ENCODE measurements at regions not wholly inside any gene's neighbourhood (a gene's known extent, or its start where the extent isn't known, plus 50 kb on each side); places are given as distances from the start of the nearest gene placed in this dataset.

DNA sequence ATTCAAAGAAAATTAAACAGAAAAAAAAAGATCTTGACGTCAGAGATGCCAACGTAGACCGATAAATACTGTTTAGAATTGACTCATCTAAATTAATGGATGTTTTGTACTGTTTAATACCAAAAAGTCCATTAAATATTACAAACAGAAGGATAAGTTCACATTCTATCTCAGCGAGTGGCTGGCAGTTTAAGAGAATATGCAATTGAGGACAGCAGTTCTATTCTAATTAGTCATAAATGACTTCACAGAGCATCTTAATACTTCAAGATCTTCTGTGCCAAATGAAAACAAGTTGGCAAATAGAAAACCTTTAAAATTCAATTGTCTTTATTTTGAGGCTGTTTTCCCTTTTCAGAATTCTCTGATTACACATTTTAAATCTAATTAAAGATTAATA, 326.6 kb upstream of the NREP start:
- DNase-seq (ENCODE audit: insufficient read length, low spot score) (no peak), FAIRE-seq (no peak)
- TF ChIP-seq, protein P1, sequence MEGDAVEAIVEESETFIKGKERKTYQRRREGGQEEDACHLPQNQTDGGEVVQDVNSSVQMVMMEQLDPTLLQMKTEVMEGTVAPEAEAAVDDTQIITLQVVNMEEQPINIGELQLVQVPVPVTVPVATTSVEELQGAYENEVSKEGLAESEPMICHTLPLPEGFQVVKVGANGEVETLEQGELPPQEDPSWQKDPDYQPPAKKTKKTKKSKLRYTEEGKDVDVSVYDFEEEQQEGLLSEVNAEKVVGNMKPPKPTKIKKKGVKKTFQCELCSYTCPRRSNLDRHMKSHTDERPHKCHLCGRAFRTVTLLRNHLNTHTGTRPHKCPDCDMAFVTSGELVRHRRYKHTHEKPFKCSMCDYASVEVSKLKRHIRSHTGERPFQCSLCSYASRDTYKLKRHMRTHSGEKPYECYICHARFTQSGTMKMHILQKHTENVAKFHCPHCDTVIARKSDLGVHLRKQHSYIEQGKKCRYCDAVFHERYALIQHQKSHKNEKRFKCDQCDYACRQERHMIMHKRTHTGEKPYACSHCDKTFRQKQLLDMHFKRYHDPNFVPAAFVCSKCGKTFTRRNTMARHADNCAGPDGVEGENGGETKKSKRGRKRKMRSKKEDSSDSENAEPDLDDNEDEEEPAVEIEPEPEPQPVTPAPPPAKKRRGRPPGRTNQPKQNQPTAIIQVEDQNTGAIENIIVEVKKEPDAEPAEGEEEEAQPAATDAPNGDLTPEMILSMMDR (IDR thresholded peaks at IDR 0.05; ENCODE audit: insufficient read depth, missing control alignments) = no peak

DNA sequence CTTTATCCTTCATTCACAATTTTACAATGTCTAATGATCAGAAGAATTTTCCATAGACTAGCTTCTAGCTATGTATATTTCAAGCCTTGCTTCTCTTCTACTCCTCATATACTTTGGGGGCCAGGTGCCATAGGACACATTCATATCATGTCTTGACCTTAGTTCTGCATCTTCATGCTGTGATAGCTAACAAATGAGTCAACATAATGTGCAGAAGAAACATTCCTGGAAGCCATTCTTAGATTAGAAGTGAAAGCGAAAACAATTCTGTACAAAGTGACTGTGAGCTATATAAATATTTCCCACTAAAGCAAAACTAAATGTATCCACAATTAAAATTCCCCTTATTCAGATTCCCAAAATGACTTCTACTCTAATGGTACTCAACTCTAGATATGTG, 320.2 kb upstream of the NREP start:
- no peak for DNase-seq (ENCODE audit: insufficient read length, low spot score)
- TF ChIP-seq, protein P1 (IDR thresholded peaks at IDR 0.05; ENCODE audit: insufficient read depth, missing control alignments) = no peak
- FAIRE-seq = no peak

DNA sequence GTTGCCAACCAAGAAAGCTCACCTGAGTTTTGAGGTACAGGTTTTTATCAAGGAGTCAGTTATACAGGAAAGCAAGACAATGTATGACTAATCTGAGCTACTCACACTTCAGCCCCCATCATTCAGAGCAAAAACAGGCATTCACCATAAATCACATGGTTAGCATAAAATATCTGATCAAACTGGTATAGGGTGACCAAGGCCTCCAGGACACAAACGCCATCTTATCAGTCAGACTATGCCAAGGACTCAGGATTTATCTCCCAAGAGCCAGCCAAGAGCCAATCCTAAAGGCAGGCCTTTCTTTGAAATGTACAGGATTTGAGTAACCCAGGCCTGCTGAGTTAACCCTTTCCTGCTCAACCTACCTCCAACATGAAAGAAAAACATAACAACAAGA, 313.0 kb upstream of the NREP start:
- DNase-seq (ENCODE audit: insufficient read length, low spot score) (no peak), FAIRE-seq (no peak)
- TF ChIP-seq, protein P1 (IDR thresholded peaks at IDR 0.05; ENCODE audit: insufficient read depth, missing control alignments) = no peak

DNA sequence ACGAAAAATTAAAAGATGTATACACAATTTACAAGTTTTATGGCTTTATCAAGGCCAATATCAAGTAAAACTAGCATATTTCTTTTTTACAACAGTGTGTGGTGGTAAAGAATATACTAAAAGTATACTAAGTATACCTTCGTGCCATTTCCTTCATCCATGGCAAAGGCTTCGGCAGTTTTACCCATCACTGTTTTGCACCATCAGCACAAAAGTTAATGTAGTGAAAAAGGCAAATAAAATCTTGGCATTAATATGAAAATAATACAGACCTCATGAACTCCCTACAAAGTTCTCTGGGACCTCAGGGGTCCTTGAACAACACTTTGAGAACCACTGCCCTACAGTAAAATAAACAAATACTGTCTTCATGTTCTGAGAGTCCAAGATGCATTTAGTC, 312.3 kb upstream of the NREP start:
- FAIRE-seq = no peak
- TF ChIP-seq, protein P1 (IDR thresholded peaks at IDR 0.05; ENCODE audit: insufficient read depth, missing control alignments) = no peak
- DNase-seq (ENCODE audit: insufficient read length, low spot score) = no peak

DNA sequence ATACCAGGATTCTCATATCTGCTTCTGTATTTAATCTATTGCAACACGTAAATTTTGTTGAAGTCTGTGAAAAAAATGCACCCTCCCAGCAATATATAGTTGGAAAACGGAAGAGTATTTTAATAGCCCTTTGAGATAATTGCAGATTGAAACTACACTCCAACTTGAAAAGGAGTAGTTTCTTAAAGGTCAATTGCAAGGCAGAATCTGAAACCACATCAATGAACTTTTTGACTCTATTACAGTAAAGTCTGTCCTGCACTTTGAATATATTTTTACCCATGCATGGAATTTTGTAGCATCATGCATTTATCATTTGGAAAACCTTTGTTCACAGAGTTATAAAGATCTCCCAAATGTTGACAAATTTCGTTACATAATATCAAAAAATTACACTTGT, 311.6 kb upstream of the NREP start:
- FAIRE-seq (no peak), DNase-seq (ENCODE audit: insufficient read length, low spot score) (no peak)
- TF ChIP-seq, protein P1 (IDR thresholded peaks at IDR 0.05; ENCODE audit: insufficient read depth, missing control alignments) = no peak

DNA sequence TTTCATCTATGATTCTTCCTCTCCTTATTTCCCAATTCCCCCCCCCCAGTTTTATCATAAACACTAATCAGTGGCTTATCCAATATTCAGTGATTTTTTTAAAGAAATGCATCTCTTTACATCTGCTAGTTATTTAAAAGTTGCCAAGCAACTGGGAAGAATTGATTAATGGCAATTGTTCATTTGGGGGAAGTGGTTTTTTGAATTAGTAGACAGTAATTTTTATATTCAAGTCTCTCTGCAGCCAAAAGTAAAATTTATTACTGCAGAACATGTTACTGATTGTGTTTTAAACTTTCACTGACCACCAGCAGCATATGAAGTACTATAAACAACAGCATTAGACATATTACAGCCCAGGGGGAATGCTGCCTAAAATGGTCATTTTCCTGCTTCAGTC, 308.8 kb upstream of the NREP start:
- DNase-seq (ENCODE audit: insufficient read length, low spot score) = no peak
- TF ChIP-seq, protein P1 (IDR thresholded peaks at IDR 0.05; ENCODE audit: insufficient read depth, missing control alignments) = no peak
- no peak for FAIRE-seq

DNA sequence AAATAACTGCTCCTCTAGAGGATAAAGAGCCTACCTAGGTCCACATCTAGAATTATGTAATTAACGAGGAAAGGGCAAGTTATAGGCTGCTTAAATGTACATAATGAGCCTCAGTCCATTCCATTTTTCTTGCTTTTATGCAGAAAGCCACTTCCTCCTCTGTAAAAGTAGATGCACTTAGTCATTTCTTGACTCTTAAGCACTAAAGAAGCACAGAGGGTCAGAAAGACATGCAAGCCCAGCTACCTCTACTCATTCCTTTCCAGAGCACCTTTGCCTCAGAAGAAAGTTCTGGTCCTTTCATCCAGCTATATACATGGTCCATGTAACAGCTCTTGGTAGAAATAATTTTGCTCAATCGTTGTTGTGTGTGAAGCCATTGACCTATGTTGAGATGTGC, 308.0 kb upstream of the NREP start:
- FAIRE-seq = no peak
- TF ChIP-seq, protein P1 (IDR thresholded peaks at IDR 0.05; ENCODE audit: insufficient read depth, missing control alignments) = no peak

More for the DNA sequence above, 308.0 kb upstream of the NREP start:
- DNase-seq (ENCODE audit: insufficient read length, low spot score) = no peak
